Limb (tissue), 2 donors: ENCODE measurements at regions not wholly inside any gene's neighbourhood (a gene's known extent, or its start where the extent isn't known, plus 50 kb on each side); places are given as distances from the start of the nearest gene placed in this dataset.
"Not testable (repeated sequence)": the region's sequence is repeated elsewhere in the genome, so short reads cannot be mapped to it uniquely, and the experiment has no call there.

ENCODE experiments used
- DNase-seq, 2 donors: peaks; one replicate each; pipeline ENCODE4 v3.0.0-alpha.2; 2016; ENCODE audit errors: extremely low spot score in 2 of 2

DNA sequence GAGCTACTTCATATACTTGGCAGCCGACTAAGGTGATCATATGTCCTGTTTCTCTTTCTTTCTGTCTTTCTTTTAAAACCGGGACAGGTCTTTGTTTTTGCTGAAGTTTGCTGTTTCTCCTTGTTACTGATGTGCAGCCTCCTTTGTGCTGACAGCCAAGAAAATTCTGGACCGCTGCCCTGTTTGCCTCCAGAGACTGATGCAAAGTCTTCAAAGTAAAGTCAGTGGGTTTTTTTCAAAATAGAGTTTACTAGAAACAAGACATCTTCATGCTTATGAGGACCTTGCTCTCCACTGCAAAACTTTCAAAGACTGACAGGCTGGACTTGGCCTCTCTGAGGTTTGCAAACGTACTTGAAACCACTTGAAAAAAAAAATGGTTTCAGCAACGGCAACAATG, 510.5 kb upstream of the MAP3K7 start:
- peak; percentile 36 to 72 for DNase-seq

DNA sequence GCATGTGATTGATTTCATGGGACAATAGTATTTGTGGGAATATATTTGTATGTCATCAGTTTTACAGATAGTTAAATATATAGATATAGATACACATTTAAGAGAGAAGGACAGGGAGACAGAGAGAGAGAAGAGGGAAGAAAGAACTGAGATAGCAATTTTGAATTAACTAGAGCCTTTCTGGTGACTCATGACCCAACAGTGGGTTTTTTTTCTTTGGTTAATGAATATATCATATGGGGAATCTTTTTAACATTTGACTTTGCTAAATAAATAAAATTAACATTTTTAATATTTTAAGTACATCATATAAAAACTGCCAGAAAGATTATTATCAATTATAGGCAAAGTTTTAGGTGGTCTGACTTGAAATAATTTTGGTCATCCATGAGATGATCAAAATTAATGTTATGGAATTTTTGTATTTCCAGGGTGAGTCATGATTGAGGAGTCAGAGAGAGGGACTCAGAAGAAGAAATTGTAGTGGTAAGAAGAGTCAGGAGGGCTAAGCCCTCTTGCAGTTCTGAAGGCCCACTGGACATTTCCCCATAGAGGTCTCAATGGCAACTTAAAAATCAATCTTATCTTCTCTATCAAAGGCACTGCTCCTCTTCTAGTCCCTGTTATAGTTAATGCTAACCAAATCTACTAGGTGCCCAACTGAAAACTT, 508.1 kb upstream of the MAP3K7 start:
- DNase-seq = no peak

GRCh38 chr6:91094341-91094740, 507.5 kb upstream of the MAP3K7 start:
- no peak for DNase-seq

DNA sequence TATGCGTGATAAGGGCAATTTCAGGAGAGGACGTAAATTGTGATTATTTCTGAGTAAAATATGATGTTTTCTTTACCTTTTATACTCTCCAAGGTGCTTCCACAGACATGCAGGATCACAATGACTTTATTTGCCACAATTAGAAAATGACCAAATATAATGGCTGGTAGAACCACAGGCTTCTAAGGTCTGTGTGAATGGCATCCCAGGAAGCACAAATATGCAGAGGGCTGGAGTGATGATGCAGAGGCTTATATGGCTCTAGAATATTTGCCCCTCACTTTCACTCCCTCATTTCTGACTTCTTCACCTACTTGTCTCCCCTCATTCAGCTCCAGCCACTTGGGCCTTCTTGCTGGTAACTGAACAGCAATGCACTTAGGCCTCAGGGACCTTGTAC, 502.1 kb upstream of the MAP3K7 start:
- no peak for DNase-seq

DNA sequence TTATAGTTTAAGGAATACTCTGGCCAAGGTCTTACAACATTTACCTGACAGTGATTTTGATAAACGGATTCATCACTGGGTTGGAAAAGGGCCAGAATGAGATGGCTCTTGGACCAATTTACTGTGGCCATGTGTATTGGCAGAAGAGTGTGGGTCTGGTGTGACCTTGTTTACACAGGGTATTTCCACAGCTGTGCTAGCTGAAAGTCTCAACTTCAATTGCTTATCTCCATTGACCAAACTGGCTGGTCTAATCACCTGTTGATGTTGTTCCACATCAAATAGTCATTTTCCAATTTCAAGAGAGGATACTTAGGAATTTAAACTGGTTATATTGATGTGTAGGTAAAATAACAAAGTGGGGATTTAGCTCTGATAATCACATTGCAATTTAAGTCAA, 501.6 kb upstream of the MAP3K7 start:
- no peak for DNase-seq

DNA sequence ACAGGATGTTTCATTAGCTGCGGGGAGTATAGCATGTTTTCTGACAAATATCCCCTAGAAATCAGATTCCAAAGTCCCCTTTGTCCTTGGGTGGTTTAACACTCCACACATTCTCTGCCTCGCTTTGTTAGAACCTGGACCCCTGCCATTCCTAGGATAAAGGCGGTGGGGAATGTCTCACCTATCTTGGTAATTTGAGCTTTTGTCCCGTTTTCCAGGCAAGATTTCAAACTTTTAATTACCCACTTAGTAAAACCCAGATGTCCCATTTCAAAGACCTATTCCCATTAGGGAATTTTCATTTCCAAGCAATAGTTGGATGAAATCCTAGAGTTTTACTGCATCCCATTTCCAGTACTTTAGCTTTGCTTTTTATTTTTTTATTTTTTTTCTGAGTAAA, 501.0 kb upstream of the MAP3K7 start:
- no peak for DNase-seq

DNA sequence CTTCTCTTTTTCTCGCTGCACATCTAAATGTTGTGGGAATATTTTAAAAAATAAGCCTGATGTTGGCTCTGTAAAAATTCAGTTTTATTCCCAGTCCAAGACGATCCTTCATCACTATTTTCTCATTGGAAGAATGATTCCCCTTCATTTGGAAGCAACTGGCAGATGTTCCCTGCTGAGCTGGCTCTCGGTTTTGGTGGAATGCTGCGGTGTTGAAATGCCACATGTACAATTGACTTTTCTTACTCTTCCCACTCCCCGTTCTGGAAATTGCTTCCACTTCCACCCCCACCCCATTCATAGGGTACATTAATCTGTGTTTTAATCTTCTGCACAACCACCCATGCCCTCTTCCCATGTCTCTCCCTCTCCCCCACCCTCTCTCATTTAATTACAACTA, 496.3 kb upstream of the MAP3K7 start:
- DNase-seq = no peak

DNA sequence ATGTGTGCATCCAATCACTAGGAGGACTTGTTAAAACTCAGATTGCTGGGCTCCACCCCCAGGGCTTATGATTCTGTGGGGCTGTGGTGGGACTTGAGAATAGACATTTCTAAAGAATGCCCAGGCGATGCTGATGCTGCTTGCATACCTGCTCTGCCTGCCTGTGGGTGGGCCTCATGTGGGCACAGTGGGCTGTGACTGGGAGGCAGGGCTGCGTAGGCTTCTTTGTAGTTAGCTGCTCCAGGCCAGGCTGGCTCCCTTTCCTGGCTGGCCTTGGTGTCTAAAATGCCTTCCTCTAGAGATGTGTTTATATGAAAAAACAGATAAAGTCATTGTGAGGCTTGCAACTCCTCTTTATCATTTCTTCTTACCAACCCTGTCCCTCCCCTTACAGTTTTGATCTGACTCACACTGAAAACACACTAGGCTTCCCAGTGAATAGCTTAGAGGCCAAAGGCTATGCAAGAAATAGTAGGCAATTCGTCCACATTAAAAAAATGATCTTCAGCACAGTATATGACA, 495.5 kb upstream of the MAP3K7 start:
- no peak for DNase-seq

GRCh38 chr6:91081452-91082067, 494.7 kb upstream of the MAP3K7 start:
- DNase-seq = peak in 1 of 2 donors; percentile 81

GRCh38 chr6:91080871-91081270, 494.0 kb upstream of the MAP3K7 start:
- no peak for DNase-seq

- no peak for DNase-seq
Observed at GRCh38 chr6:91079969-91080368, 493.1 kb upstream of the MAP3K7 start.

GRCh38 chr6:91075244-91075976, 488.5 kb upstream of the MAP3K7 start:
- DNase-seq = no peak

GRCh38 chr6:91063362-91063761, 476.5 kb upstream of the MAP3K7 start:
- DNase-seq = no peak

DNA sequence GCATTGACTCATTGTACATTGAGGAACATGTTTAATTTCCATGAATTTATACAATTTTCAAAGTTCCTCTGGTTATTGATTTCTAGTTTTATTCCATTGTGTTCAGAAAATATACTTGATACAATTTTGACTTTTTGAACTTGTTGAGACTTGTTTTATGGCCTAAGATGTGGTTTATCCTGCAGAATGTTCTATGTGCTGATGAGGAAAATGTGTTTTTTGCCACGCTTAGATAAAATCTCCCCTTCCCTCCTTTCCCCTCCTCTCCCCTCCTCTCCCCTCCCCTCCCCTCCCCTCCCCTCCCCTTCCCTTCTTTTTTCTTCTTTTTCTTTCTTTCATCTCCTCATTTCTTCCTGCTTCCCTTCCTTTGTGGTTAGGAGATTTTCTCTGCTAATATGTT, 470.8 kb upstream of the MAP3K7 start:
- no peak for DNase-seq

DNA sequence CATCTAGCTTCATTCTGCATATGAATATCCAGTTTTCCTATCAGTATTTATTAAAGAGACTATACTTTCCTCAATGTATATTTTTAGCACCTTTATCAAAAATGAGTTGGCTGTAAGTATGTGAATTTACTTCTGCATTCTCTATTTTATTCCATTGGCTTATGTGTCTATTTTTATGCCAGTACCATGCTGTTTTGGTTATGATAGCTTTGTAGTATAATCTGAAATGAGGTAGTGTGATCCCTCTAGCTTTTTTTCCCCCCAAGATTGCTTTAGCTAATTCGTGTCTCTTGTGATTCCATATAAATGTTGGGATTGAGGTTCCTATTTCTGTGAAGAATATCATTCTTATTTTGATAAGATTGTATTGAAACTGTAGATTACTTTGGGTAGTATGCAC, 469.1 kb upstream of the MAP3K7 start:
- DNase-seq = no peak

DNA sequence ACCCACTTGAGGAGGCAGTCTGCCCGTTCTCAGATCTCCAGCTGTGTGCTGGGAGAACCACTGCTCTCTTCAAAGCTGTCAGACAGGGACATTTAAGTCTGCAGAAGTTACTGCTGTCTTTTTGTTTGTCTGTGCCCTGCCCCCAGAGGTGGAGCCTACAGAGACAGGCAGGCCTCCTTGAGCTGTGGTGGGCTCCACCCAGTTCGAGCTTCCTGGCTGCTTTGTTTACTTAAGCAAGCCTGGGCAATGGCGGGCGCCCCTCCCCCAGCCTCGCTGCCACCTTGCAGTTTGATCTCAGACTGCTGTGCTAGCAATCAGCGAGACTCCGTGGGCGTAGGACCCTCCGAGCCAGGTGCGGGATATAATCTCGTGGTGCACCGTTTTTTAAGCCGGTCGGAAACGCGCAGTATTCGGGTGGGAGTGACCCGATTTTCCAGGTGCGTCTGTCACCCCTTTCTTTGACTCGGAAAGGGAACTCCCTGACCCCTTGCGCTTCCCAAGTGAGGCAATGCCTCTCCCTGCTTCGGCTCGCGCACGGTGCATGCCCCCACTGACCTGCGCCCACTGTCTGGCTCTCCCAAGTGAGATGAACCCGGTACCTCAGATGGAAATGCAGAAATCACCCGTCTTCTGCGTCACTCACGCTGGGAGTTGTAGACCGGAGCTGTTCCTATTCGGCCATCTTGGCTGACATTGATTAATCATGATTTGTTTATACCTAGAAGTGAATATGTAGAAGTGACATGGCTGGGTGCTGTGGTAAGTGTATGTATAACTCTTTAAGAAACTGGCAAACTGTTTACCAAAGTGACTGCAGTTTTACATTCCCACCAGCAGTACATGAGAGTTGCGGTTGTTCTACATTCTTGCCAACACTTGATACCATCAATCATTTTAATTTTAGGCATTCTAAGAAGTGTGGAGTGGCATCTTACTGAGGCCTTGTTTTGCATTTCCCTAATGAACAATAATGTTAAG, 465.9 kb upstream of the MAP3K7 start:
- DNase-seq = not testable (repeated sequence)

DNA sequence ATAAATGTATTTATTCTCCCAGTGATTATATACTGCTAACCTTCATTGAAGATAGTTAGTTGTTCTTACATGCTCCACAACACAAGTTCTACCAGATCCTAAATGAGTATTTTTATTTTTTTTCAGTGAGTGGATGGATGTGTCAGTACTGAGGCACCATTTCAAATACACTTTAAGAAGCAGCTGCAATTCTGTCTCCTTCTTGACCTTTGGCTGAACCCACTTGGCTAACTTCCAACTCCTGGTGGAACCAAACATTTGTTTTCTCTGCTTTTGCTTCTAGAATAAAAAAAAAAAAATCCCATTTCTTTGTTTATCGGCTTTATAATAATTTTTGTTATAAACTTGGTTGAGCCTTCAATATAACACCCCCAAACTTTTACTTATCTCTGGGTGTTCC, 458.3 kb upstream of the MAP3K7 start:
- peak in 1 of 2 donors; percentile 56 for DNase-seq

DNA sequence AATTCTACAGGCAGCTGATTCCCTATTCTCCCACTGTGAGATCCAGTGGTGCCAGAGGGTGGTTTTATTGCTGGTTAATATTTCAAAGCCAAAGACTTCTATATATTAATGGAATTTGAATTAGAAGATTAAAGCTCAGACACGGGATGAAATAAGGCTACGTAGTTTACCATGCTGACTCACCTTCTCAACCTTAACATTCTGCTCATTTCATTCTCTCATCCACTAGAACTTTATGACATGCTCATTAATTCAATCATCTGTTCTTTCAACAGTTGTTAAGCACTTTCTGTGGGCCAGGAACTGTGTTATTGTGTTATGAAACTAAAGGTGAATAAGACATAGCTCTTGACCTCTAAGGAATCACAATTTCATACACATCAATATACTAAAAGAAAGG, 456.9 kb upstream of the MAP3K7 start:
- DNase-seq = no peak

- no peak for DNase-seq
Observed at GRCh38 chr6:91042656-91043055, 455.8 kb upstream of the MAP3K7 start.

- DNase-seq = no peak
Observed at GRCh38 chr6:91033964-91034363, 447.1 kb upstream of the MAP3K7 start.

- no peak for DNase-seq
Observed at GRCh38 chr6:91031581-91031980, 444.7 kb upstream of the MAP3K7 start.
